Mucosa of stomach (tissue), 1 donor: ENCODE measurements at regions not wholly inside any gene's neighbourhood (a gene's known extent, or its start where the extent isn't known, plus 50 kb on each side); places are given as distances from the start of the nearest gene placed in this dataset.

Source experiments
- H3K27me3 ChIP-seq: one replicate; pipeline ENCODE4 v1.7.0; 2013; ENCODE audit warnings: mild to moderate bottlenecking, low read length; ENCODE audit not compliant: control insufficient read depth, insufficient read depth
- H3K36me3 ChIP-seq: one replicate; pipeline ENCODE4 v1.7.0; 2013; ENCODE audit warnings: low read length; ENCODE audit not compliant: control insufficient read depth, insufficient read depth
- H3K4me1 ChIP-seq: one replicate; pipeline ENCODE4 v1.7.0; 2013; ENCODE audit warnings: mild to moderate bottlenecking, low read length; ENCODE audit not compliant: control insufficient read depth, insufficient read depth
- H3K4me3 ChIP-seq: one replicate; pipeline ENCODE4 v1.7.0; 2013; ENCODE audit warnings: low read length
- H3K9ac ChIP-seq: one replicate; pipeline ENCODE4 v1.7.0; 2013; ENCODE audit warnings: mild to moderate bottlenecking, low read length, moderate library complexity
- H3K9me3 ChIP-seq: one replicate; pipeline ENCODE4 v1.7.0; 2013; ENCODE audit warnings: mild to moderate bottlenecking, low read length, moderate library complexity; ENCODE audit not compliant: control insufficient read depth
- donor health status: Pancreatic carcinoma.

DNA sequence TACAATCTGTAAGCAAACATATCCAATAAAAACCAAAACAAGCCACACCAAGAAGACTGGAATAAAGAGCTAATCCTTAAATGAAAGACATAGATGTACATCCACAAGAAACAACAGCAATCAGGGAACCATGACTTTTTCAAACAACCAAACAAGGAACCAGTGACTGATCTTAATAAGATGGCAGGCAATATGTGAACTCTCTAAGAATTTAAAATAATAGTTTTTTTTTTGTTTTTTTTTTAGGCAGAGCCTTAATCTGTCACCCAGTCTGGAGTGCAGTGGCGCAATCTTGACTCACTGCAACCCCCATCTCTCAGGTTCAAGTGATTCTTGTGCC, 52.9 kb upstream of the CAPRIN2 start:
- Histone ChIP-seq H3K36me3 (no peaks in the 10 kb centered on the region), H3K4me3 (no peak overlapping the region), H3K27me3 (no peaks in the 10 kb centered on the region), H3K9me3 (no peaks in the 10 kb centered on the region), H3K9ac (no peak overlapping the region), H3K4me1 (no peaks in the 10 kb centered on the region)

DNA sequence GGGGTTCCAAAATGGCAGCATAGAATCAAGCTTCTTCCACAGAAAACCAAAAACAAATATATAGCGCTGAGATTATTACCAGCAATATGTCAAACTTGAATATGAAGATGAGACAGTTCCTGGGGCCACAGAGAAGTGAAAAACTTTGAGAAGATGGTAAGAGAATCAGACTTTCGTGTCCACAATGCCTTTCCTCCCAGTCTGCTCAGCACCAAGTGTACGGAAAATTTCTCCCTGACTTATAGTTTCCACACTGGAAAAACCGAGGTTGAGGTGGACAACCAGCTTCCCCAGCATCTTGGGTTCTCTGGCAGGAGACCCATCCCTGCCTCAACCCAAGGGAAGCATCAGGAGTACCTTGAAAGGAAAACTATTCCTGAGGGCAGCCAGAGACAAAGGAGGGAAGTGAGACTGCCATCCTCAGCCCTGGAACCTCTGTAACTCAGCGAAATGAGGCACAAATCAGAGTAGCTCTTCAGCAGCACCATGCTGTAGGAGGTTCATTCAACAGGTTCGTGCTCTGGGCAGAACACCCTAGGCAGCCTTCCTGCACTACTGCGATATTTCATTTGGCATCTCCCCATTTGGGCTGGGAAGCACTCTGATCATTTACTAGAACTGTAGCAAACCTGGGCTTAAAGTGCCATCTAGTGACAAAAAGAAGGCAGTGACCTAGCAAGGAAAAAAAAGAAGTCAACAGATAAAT, 52.4 kb upstream of the CAPRIN2 start:
- H3K9me3 ChIP-seq = no peaks in the 10 kb centered on the region
- H3K36me3 ChIP-seq = no peaks in the 10 kb centered on the region
- no peaks in the 10 kb centered on the region for H3K4me1 ChIP-seq
- no peak overlapping the region for H3K9ac ChIP-seq
- H3K27me3 ChIP-seq = no peaks in the 10 kb centered on the region
- H3K4me3 ChIP-seq = no peak overlapping the region

DNA sequence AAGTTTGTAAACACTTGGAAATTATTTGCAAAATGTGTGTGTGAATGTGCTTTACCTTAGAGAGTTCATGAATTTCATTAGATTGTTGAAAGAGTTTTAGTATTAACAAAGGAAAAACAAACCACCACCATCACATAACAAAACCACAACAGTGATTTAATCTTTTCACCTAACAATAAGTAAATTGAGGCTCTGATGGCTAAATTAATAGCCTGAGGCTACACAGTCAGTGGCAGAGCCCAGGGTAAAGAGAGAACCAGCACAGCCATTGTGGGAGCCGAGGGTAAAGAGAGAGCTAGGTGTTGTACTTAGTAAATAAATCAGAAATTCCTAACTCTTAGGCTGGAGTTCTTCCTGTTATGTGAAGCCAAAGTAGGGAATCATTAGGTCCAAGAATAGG, 51.2 kb upstream of the CAPRIN2 start:
- Histone ChIP-seq H3K4me1 (no peaks in the 10 kb centered on the region), H3K4me3 (no peak overlapping the region), H3K9me3 (no peaks in the 10 kb centered on the region), H3K9ac (no peak overlapping the region), H3K27me3 (no peaks in the 10 kb centered on the region), H3K36me3 (no peaks in the 10 kb centered on the region)
